OCI-LY3 (cell line): ENCODE measurements at regions not wholly inside any gene's neighbourhood (a gene's known extent, or its start where the extent isn't known, plus 50 kb on each side); places are given as distances from the start of the nearest gene placed in this dataset.

Source experiments
- H2AFZ ChIP-seq: fragments of 200-600, 300-600 bp; shearing (Covaris generic); 2 replicates; pipeline ENCODE4 v1.6.0; 2014; ENCODE audit warnings: antibody characterized with exemption, low read depth, low read length
- H3K27ac ChIP-seq: fragments of 200-600, 300-600 bp; sonication (generic); 2 replicates; pipeline ENCODE4 v1.5.1; 2014; ENCODE audit warnings: mild to moderate bottlenecking, low read length, moderate library complexity, mixed read lengths
- H3K27me3 ChIP-seq: fragments of 200-600, 300-600 bp; sonication (generic); 2 replicates; pipeline ENCODE4 v1.6.1; 2014; ENCODE audit warnings: low read depth, low read length, mixed read lengths
- H3K36me3 ChIP-seq: fragments of 200-600, 300-600 bp; sonication (generic); replicated peaks from 2 replicates; pipeline ENCODE3; 2014; ENCODE audit warnings: low read depth, low read length, mixed read lengths
- H3K4me1 ChIP-seq: fragments of 300-600, 200-600 bp; sonication (generic); 2 replicates; pipeline ENCODE4 v1.6.1; 2014; ENCODE audit warnings: low read length, mixed read lengths
- H3K4me2 ChIP-seq: fragments of 200-600, 300-600 bp; sonication (generic); 2 replicates; pipeline ENCODE4 v1.6.1; 2014; ENCODE audit warnings: low read length, mixed read lengths
- H3K4me3 ChIP-seq: fragments of 300-600, 200-600 bp; sonication (generic); 2 replicates; pipeline ENCODE4 v1.5.1; 2014; ENCODE audit warnings: antibody characterized with exemption, mild to moderate bottlenecking, low read length, moderate library complexity
- H3K79me2 ChIP-seq: fragments of 300-600, 200-600 bp; shearing (Covaris generic); 2 replicates; pipeline ENCODE4 v1.6.1; 2014; ENCODE audit warnings: mild to moderate bottlenecking, low read length, mixed read lengths
- H3K9ac ChIP-seq: fragments of 300-600, 200-600 bp; shearing (Covaris generic); 2 replicates; pipeline ENCODE4 v1.6.0; 2014; ENCODE audit warnings: mild to moderate bottlenecking, low read length, moderate library complexity
- H3K9me3 ChIP-seq: fragments of 200-600, 300-600 bp; shearing (Covaris generic); 2 replicates; pipeline ENCODE4 v1.6.1; 2014; ENCODE audit warnings: low read length, mixed read lengths; ENCODE audit not compliant: insufficient read depth
- H4K20me1 ChIP-seq: fragments of 200-600, 300-600 bp; sonication (generic); 2 replicates; pipeline ENCODE4 v1.6.1; 2016; ENCODE audit warnings: low read length, mixed read lengths; ENCODE audit not compliant: insufficient read depth
- CTCF ChIP-seq: fragments of 200-600, 300-600 bp; sonication (generic); IDR thresholded peaks from 2 replicates; pipeline ENCODE4 v1.5.1; 2014; ENCODE audit warnings: antibody characterized with exemption, low read length, low read depth
- EZH2phosphoT487 ChIP-seq: fragments of 200-600 bp; shearing (Covaris generic); IDR thresholded peaks from 2 replicates; pipeline ENCODE4 v1.6.1; 2018; ENCODE audit warnings: antibody characterized with exemption, mixed run types, low read depth

- Histone ChIP-seq H3K9me3 (no peaks in the 10 kb centered on the region), H3K36me3 (no peaks in the 10 kb centered on the region), H3K27me3 (no peaks in the 10 kb centered on the region), H3K4me3 (no peak overlapping the region), H3K4me2 (no peak overlapping the region), H3K27ac (no peak overlapping the region), H3K79me2 (no peaks in the 10 kb centered on the region), H3K9ac (no peak overlapping the region), H2AFZ (no peak overlapping the region), H3K4me1 (no peaks in the 10 kb centered on the region), H4K20me1 (no peaks in the 10 kb centered on the region)
- TF ChIP-seq CTCF = no peak
- no peak for TF ChIP-seq EZH2phosphoT487
Observed at GRCh38 chr6:170223718-170224693, 66.9 kb downstream of the DLL1 start.

DNA sequence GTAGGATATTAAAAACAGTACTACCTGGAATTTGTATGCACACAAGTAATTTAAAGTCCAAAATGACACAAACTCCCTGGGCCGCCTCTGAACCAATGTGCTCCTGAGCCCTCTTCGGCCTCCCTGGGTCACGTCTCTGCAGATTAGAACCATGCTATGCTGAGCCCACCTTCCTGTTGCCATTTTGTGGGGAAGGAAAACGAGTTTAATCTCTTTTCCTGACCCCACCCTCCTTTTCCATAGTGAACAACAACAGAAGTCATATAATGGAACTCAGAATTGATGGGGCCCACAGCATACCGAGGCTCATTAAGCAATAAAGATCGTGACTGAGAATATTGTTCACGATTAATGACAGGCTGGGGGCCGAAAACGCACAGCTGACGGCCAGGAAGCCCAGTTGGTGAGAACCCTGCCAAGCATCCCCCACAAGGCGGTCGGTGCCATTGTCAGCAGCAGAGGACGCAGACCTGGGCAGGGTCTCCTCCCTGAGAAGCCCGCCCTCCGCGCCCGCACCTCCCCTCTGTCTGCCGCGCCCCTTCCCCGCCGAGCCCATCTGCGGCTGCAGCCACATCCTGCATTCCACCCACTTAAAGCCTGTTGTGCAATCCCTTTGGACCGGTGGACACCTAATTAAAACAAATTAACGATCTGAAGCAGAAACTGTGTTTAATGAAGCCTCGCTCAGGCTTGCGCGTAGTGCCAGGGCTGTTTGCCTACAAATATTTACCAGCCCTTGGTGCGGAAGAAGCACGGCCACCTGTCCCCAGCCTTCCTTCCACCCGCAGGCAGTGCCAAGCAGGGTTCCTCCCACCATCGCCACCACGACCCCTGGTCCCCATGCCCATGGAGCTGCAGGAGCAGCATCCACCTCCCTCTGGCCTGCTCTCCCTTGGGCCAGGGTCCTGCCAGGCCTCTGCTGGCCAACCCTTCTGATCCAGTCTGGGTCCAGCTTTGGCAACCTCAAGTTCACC, 68.1 kb downstream of the DLL1 start:
- no peaks in the 10 kb centered on the region for H3K79me2 ChIP-seq
- H3K36me3 ChIP-seq = no peaks in the 10 kb centered on the region
- no peaks in the 10 kb centered on the region for H3K9me3 ChIP-seq
- no peaks in the 10 kb centered on the region for H3K4me1 ChIP-seq
- no peak overlapping the region for H3K4me3 ChIP-seq
- no peaks in the 10 kb centered on the region for H3K27me3 ChIP-seq
- no peak overlapping the region for H3K9ac ChIP-seq
- no peak for TF ChIP-seq CTCF
- no peak for TF ChIP-seq EZH2phosphoT487
- no peaks in the 10 kb centered on the region for H4K20me1 ChIP-seq
- H2AFZ ChIP-seq = no peak overlapping the region
- no peak overlapping the region for H3K27ac ChIP-seq
- H3K4me2 ChIP-seq = no peak overlapping the region

DNA sequence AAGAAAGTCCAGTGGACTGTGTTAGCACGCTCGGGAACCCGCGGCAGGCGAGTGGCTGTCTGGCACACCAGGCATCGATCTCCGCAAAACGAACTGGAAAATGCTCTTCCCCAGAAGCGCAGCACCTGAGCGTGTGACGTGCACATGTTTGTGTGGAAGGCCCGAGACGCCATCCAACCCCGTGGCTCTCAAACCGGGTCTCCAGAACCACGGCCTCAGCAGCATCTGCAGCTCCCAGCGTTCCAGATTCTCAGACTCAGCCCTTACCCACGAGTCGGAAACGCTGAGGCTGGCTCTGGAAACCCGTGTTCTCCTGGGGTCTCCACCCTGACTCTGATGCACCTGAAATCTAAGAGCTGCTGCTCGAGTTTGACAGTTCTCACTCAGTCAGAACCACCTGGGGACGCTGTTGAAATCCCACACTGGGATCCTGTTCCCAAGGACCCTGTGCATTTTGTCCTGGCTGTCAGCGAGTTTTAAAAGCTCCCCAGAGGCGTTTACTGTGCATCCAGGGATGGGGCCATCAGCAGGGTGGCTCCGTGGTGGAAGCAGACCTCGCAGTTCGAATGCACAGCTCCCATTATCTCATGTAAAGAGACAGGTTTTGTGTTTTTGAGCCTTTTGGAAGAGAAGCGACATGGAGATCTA, 69.0 kb downstream of the DLL1 start:
- TF ChIP-seq CTCF (no peak), EZH2phosphoT487 (no peak)
- Histone ChIP-seq H3K4me2 (no peak overlapping the region), H3K4me3 (no peak overlapping the region), H3K27ac (no peak overlapping the region), H3K9me3 (no peaks in the 10 kb centered on the region), H3K79me2 (no peaks in the 10 kb centered on the region), H4K20me1 (no peaks in the 10 kb centered on the region), H2AFZ (no peak overlapping the region), H3K9ac (no peak overlapping the region), H3K4me1 (no peaks in the 10 kb centered on the region), H3K36me3 (no peaks in the 10 kb centered on the region), H3K27me3 (no peaks in the 10 kb centered on the region)
